Head of caudate nucleus (tissue), 42 donors: ENCODE measurements at regions not wholly inside any gene's neighbourhood (a gene's known extent, or its start where the extent isn't known, plus 50 kb on each side); places are given as distances from the start of the nearest gene placed in this dataset.
A peak's percentile ranks its signal among the peaks of the same experiment; 100 is the strongest.

Experiments used
- DNase-seq, 42 donors: peaks; one replicate each; pipeline versions ENCODE4 v3.0.0 to v3.0.0-alpha.2; 2020 to 2021; ENCODE audit warnings: mixed read lengths in 7 of 42
- intact Hi-C: fragments of 100-400 bp; cut with DNase I; formaldehyde crosslinking; loops from one replicate; pipeline ENCODE4 v1.15.0; 2022

- intact Hi-C loops: no loop called here
- no peak for DNase-seq
These were observed 406.8 kb downstream of the SHANK2 start for GRCh38 chr11:70845591-70846041.

- intact Hi-C loops: no loop called here
These were observed 405.4 kb downstream of the SHANK2 start for GRCh38 chr11:70846781-70847655.

GRCh38 chr11:70848243-70848750 lies 404.1 kb downstream of the SHANK2 start:
- intact Hi-C loops: no loop called here
- no peak for DNase-seq

More at GRCh38 chr11:70846781-70847655, 405.4 kb downstream of the SHANK2 start:
- no peak for DNase-seq

GRCh38 chr11:70849031-70849430 lies 403.3 kb downstream of the SHANK2 start:
- intact Hi-C loops: no loop called here
- no peak for DNase-seq

GRCh38 chr11:70851308-70851707 lies 401.1 kb downstream of the SHANK2 start:
- intact Hi-C loops: no loop called here
- no peak for DNase-seq

- DNase-seq: no peak
- intact Hi-C loops: no loop called here
These were observed 400.5 kb downstream of the SHANK2 start for GRCh38 chr11:70851907-70852306.

- intact Hi-C loops: no loop called here
- DNase-seq: no peak
These were observed 399.2 kb downstream of the SHANK2 start for GRCh38 chr11:70853068-70853769.

- no peak for DNase-seq
- intact Hi-C loops: no loop called here
These were observed 398.6 kb downstream of the SHANK2 start for GRCh38 chr11:70853770-70854108.

GRCh38 chr11:70854201-70854600 lies 398.2 kb downstream of the SHANK2 start:
- intact Hi-C loops: no loop called here

GRCh38 chr11:70854901-70855556 lies 397.3 kb downstream of the SHANK2 start:
- no peak for DNase-seq
- intact Hi-C loops: no loop called here

More at GRCh38 chr11:70854201-70854600, 398.2 kb downstream of the SHANK2 start:
- DNase-seq: no peak

- no peak for DNase-seq
- intact Hi-C loops: no loop called here
These were observed 394.5 kb downstream of the SHANK2 start for GRCh38 chr11:70857894-70858293.

GRCh38 chr11:70859180-70859579 lies 393.2 kb downstream of the SHANK2 start:
- DNase-seq: no peak
- intact Hi-C loops: no loop called here

- intact Hi-C loops: no loop called here
- no peak for DNase-seq
These were observed 391.5 kb downstream of the SHANK2 start for GRCh38 chr11:70860888-70861287.

- DNase-seq: no peak
- intact Hi-C loops: no loop called here
These were observed 390.8 kb downstream of the SHANK2 start for GRCh38 chr11:70861559-70861958.

GRCh38 chr11:70862093-70862492 lies 390.3 kb downstream of the SHANK2 start:
- no peak for DNase-seq
- intact Hi-C loops: no loop called here

- intact Hi-C loops: no loop called here
These were observed 389.2 kb downstream of the SHANK2 start for GRCh38 chr11:70863186-70863585.

GRCh38 chr11:70863993-70864392 lies 388.4 kb downstream of the SHANK2 start:
- DNase-seq: peak in 18 of 42 donors; percentile 8 to 50 (median 30)
- intact Hi-C loops: no loop called here

More at GRCh38 chr11:70863186-70863585, 389.2 kb downstream of the SHANK2 start:
- no peak for DNase-seq

GRCh38 chr11:70865356-70865755 lies 387.0 kb downstream of the SHANK2 start:
- intact Hi-C loops: no loop called here
- DNase-seq: no peak

- DNase-seq: no peak
- intact Hi-C loops: no loop called here
These were observed 385.5 kb downstream of the SHANK2 start for GRCh38 chr11:70866834-70867233.
